Fibroblast of skin of back (primary cell): ENCODE measurements at regions not wholly inside any gene's neighbourhood (a gene's known extent, or its start where the extent isn't known, plus 50 kb on each side); places are given as distances from the start of the nearest gene placed in this dataset.
"Not testable (repeated sequence)": the region's sequence is repeated elsewhere in the genome, so short reads cannot be mapped to it uniquely, and the experiment has no call there.

Experiments
- DNase-seq: peaks from one replicate; pipeline ENCODE4 v3.0.0-alpha.2; 2013

- DNase-seq = not testable (repeated sequence)
Measured at GRCh38 chr6:127406722-127407121, 52.5 kb downstream of the KIAA0408 start.

- no peak for DNase-seq
Measured at GRCh38 chr6:127406122-127406521, 53.1 kb downstream of the KIAA0408 start.

DNA sequence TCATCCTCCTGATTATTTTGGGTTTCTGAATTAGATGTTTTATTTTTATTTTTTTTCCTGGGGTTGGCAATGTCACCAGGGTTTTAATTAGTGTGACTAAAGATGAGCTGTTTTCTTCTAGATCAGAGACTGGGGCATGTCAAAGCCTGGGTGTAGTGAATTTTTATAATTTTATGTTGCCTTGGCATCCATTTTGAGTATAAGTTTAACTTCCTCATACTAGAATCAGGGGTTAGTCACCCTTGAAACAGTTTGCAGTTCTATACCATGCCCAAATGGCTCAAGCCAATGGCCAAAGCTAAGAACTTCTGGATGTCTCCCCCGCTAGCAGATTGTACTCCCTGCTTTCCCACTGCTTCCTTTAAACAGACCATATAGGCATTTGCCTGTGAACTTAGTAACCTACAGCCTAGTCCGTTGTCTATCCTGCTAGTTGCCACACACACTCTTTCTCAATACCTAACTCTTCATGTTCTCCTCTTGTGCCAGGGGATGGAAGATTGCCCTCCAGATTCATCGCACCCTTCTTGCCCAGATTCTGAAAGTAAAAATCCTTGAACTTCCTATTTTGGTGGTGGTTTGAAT, 54.5 kb downstream of the KIAA0408 start:
- DNase-seq = no peak

GRCh38 chr6:127404133-127404532, 55.1 kb downstream of the KIAA0408 start:
- no peak for DNase-seq

DNA sequence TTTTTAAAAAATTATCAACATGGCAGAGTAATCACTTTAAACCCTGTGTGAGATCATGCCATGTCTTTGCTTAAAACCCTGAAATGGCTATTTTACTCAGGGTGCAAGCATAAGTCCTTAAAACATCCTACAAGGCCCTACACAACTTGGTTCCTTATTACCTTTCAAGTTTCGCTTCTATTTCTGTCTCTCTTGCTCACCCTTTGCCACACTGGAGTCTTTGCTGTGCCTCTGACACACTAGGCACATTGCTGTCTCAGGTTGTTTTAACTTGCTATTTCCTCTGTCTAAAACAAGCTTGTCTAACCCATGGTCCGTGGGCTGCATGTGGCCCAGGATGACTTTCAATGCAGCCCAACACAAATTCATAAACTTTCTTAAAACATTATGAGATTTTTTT, 55.6 kb downstream of the KIAA0408 start:
- no peak for DNase-seq

- no peak for DNase-seq
Measured at GRCh38 chr6:127402890-127403617, 56.1 kb downstream of the KIAA0408 start.

DNA sequence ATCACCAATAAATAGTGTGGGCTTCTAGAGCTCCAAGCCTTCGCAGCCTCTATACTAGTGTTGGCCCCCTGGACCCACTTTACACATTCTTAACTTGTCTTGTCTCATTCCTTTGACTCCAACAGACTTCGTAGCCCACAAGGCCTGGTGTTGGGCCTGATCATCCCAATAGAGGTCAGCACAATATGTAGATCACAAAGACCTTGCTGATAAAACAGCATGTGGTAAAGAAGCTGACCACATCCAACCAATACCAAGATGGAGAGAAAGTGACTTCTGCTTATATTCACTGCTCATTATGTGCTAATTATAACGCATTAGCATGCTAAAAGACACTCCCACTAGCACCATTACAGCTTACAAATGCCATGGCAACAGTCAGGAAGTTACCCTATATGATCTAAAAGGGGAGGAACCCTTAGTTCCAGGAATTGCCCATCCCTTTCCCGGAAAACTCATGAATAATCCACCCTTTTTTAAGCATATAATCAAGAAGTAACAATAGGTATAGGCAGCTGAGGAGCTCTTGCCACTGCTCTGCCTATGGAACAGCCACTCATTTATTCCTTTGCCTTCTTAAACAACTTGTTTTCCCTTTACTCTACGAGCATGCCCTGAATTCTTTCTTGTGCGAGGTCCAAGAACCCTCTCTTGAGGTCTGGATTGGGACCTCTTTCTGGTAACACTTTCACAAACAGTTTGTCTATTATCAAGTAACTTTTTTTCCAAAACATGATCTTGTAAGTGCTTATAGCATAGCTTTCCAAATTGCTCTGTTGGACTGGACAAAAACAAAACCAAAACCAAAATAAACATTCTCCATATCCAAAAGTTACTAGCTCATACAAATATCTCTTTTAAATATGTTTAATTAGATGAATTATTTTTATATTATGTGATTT, 54.6 kb upstream of the ECHDC1 start:
- no peak for DNase-seq

DNA sequence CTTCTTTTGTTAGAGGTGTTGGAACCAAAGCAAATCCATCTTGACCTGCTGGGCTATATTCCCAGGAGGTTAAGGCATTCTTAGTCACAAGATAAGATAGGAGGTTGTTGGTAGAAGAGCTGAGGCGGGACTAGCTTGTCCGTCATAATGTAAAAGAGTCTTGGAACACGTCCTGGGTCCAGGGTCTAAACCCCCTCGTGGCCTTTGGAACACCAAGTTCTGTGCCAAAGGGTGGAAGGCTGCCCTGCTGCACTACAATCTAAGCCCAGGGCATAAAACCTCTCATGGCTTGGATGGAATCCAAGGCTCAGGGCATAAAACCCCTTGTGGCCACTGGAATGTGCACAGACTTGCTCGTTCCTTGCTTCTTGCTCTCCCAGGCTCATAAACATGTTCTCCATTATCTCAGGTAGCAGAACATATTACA, 53.8 kb upstream of the ECHDC1 start:
- peak; percentile 13 for DNase-seq
